HCT116 (cell line): ENCODE measurements at regions not wholly inside any gene's neighbourhood (a gene's known extent, or its start where the extent isn't known, plus 50 kb on each side); places are given as distances from the start of the nearest gene placed in this dataset.

ENCODE experiments used
- ATAC-seq: fragments of 200-7000 bp; cut with Tn5 transposase; 2 replicates; pipeline ENCODE4 v1.9.1; 2020; ENCODE audit warnings: mild to moderate bottlenecking, moderate library complexity
- BruUV-seq: library from RNA; stranded (reverse); fragments of 400-500 nt; replicated peaks from 2 replicates; lab custom pipeline; 2021; lab: Mats Ljungman, UMichigan
- CTCF ChIA-PET: fragments of 300-600 bp; sonication (Branson Sonifier 250); formaldehyde crosslinking; loops from one replicate; lab custom pipeline; 2021; ENCODE audit warnings: antibody characterized with exemption; lab: Charles Lee
- POLR2A ChIA-PET: fragments of 300-600, 350-600 bp; sonication (Branson Sonifier 250); formaldehyde crosslinking; loops from one replicate; lab custom pipeline; 2021; ENCODE audit warnings: antibody characterized with exemption; lab: Charles Lee
- RAD21 ChIA-PET, 2 experiments: fragments of 300-600 bp; sonication (Branson Sonifier 250); formaldehyde crosslinking; loops; one replicate each; lab custom pipeline; 2023; ENCODE audit warnings: low total read pairs in 2 of 2; ENCODE audit not compliant: uncharacterized antibody in 2 of 2, unreplicated experiment in 2 of 2, low non-redundant PET in 1 of 2; lab: Charles Lee
- DNase-seq: peaks from one replicate; pipeline ENCODE4 v3.0.0-alpha.2; 2010; ENCODE audit warnings: low read depth, low spot score
- H2AFZ ChIP-seq: fragments of 200-600 bp; shearing (Covaris generic), sonication (generic); 2 replicates; pipeline ENCODE4 v1.6.1; 2017; ENCODE audit warnings: low read depth, mixed run types, mixed read lengths, antibody characterized with exemption, low read length; ENCODE audit not compliant: poor library complexity, severe bottlenecking
- H3K27ac ChIP-seq: 2 replicates; pipeline ENCODE4 v1.5.1; 2012; ENCODE audit warnings: low read depth, low read length
- H3K27me3 ChIP-seq: fragments of 200-600 bp; sonication (generic); 2 replicates; pipeline ENCODE4 v1.6.1; 2016; ENCODE audit warnings: mixed run types, low read length, mixed read lengths; ENCODE audit not compliant: insufficient read depth
- H3K36me3 ChIP-seq, 2 experiments: fragments of 200-500 bp in 1 of 2; fragments of 200-600 bp in 1 of 2; sonication (Bioruptor generic) in 1 of 2; sonication (generic) in 1 of 2; 2 replicates each; pipeline versions ENCODE4 v1.5.1 to v1.6.1; 2014 to 2016; ENCODE audit warnings: low read length in 2 of 2, inconsistent platforms in 1 of 2, mixed read lengths in 1 of 2, mixed run types in 1 of 2; ENCODE audit not compliant: insufficient read depth in 2 of 2, control insufficient read depth in 1 of 2
- H3K4me1 ChIP-seq, 2 experiments: fragments of 200-600 bp in 1 of 2; sonication (generic) in 1 of 2; 2 replicates each; pipeline versions ENCODE4 v1.5.1 to v1.6.1; 2012 to 2017; ENCODE audit warnings: low read length in 2 of 2, inconsistent platforms in 1 of 2, mild to moderate bottlenecking in 1 of 2, mixed read lengths in 1 of 2, mixed run types in 1 of 2, moderate library complexity in 1 of 2; ENCODE audit not compliant: insufficient read depth in 2 of 2, control insufficient read depth in 1 of 2
- H3K4me2 ChIP-seq: fragments of 200-600 bp; sonication (generic); 2 replicates; pipeline ENCODE4 v1.6.1; 2017; ENCODE audit warnings: mixed run types, low read length, mixed read lengths
- H3K4me3 ChIP-seq, 2 experiments: fragments of 200-600 bp in 1 of 2; sonication (generic) in 1 of 2; replicated peaks in 1 of 2; 2 replicates each; pipeline ENCODE4 v1.5.1; 2011 to 2016; ENCODE audit warnings: low read length in 2 of 2, control low read depth in 1 of 2, low read depth in 1 of 2, mild to moderate bottlenecking in 1 of 2, mixed read lengths in 1 of 2, mixed run types in 1 of 2
- H3K79me2 ChIP-seq: fragments of 200-600 bp; sonication (generic); 2 replicates; pipeline ENCODE4 v1.6.1; 2017; ENCODE audit warnings: mild to moderate bottlenecking, mixed run types, low read length, moderate library complexity, mixed read lengths; ENCODE audit not compliant: insufficient read depth
- H3K9ac ChIP-seq: fragments of 200-600 bp; sonication (generic); 2 replicates; pipeline ENCODE4 v1.6.1; 2016; ENCODE audit warnings: low read length, mixed read lengths
- H3K9me2 ChIP-seq: fragments of 200-600 bp; sonication (generic), shearing (Covaris generic); 2 replicates; pipeline ENCODE4 v1.6.1; 2017; ENCODE audit warnings: mixed run types, mild to moderate bottlenecking, moderate library complexity; ENCODE audit not compliant: insufficient read depth
- H3K9me3 ChIP-seq, 2 experiments: fragments of 200-500 bp in 1 of 2; fragments of 200-600 bp in 1 of 2; sonication (Bioruptor generic) in 1 of 2; sonication (generic) in 1 of 2; 2 replicates each; pipeline ENCODE4 v1.6.1; 2014 to 2017; ENCODE audit warnings: low read length in 2 of 2, mixed read lengths in 2 of 2, inconsistent platforms in 1 of 2, low read depth in 1 of 2, mild to moderate bottlenecking in 1 of 2, mixed run types in 1 of 2, moderate library complexity in 1 of 2; ENCODE audit not compliant: control insufficient read depth in 1 of 2, insufficient read depth in 1 of 2
- H4K20me1 ChIP-seq: fragments of 200-600 bp; sonication (generic), shearing (Covaris generic); 2 replicates; pipeline ENCODE4 v1.6.1; 2017; ENCODE audit warnings: mixed run types, mild to moderate bottlenecking, moderate library complexity; ENCODE audit not compliant: insufficient read depth
- ELF1 ChIP-seq: IDR thresholded peaks from 2 replicates; pipeline ENCODE4 v1.6.1; 2012; ENCODE audit warnings: low read depth, borderline replicate concordance
- JUND ChIP-seq: IDR thresholded peaks from 2 replicates; pipeline ENCODE4 v1.6.1; 2012
- MAX ChIP-seq: IDR thresholded peaks from 2 replicates; pipeline ENCODE4 v1.6.1; 2012
- POLR2AphosphoS5 ChIP-seq: IDR thresholded peaks from 2 replicates; pipeline ENCODE4 v1.6.1; 2011; ENCODE audit warnings: mild to moderate bottlenecking, low read depth, low read length, moderate library complexity
- RAD21 ChIP-seq: IDR thresholded peaks from 2 replicates; pipeline ENCODE4 v1.6.1; 2012; ENCODE audit warnings: low read depth, mild to moderate bottlenecking
- ZFX ChIP-seq: fragments of 450-650 bp; IDR thresholded peaks from 2 replicates; pipeline ENCODE4 v1.6.1; 2017
- ZNF274 ChIP-seq: fragments of 200-500 bp; sonication (Bioruptor generic); IDR thresholded peaks from 2 replicates; pipeline ENCODE4 v1.6.1; 2014; ENCODE audit warnings: mild to moderate bottlenecking, low read depth, low read length, inconsistent platforms
- intact Hi-C: fragments of 100-400 bp; cut with micrococcal nuclease; formaldehyde crosslinking; loops from 2 replicates; pipeline ENCODE4 v1.10.0; 2022
- TF ChIP-seq, protein P1 (sequence below), 3 experiments: fragments of 200-600 bp in 1 of 3; sonication (generic) in 1 of 3; IDR thresholded peaks in 2 of 3; conservative IDR thresholded peaks in 1 of 3; 2 replicates each; pipeline ENCODE4 v1.5.1; 2012 to 2017; ENCODE audit warnings: low read depth in 2 of 3, low read length in 2 of 3, antibody characterized with exemption in 1 of 3, borderline replicate concordance in 1 of 3, control low read depth in 1 of 3, mild to moderate bottlenecking in 1 of 3, mixed read lengths in 1 of 3, mixed run types in 1 of 3, moderate library complexity in 1 of 3; ENCODE audit not compliant: insufficient read depth in 1 of 3

- Histone ChIP-seq H3K79me2 (no peaks in the 10 kb centered on the region), H3K36me3 (no peaks in the 10 kb centered on the region), H3K4me2 (no peak overlapping the region), H3K9me3 (no peaks in the 10 kb centered on the region), H3K4me1 (peaks cover 3 to 7% of the 10 kb centered on the region in 2 experiments; a peak in 2 of 4 replicates), H3K9ac (no peak overlapping the region), H3K4me3 (no peak overlapping the region), H4K20me1 (no peaks in the 10 kb centered on the region), H2AFZ (peak overlapping the region; percentile 47), H3K27ac (no peak overlapping the region), H3K27me3 (no peaks in the 10 kb centered on the region), H3K9me2 (no peaks in the 10 kb centered on the region)
- DNase-seq (peak; percentile 39), ATAC-seq (peak; percentile 59)
- no peak for TF ChIP-seq ZFX
- TF ChIP-seq POLR2AphosphoS5, result no peak
- TF ChIP-seq ZNF274, result no peak
- no peak for TF ChIP-seq ELF1
- no peak for TF ChIP-seq JUND
- peak; percentile 88 for TF ChIP-seq RAD21
- no peak for TF ChIP-seq MAX
- TF ChIP-seq, protein P1, sequence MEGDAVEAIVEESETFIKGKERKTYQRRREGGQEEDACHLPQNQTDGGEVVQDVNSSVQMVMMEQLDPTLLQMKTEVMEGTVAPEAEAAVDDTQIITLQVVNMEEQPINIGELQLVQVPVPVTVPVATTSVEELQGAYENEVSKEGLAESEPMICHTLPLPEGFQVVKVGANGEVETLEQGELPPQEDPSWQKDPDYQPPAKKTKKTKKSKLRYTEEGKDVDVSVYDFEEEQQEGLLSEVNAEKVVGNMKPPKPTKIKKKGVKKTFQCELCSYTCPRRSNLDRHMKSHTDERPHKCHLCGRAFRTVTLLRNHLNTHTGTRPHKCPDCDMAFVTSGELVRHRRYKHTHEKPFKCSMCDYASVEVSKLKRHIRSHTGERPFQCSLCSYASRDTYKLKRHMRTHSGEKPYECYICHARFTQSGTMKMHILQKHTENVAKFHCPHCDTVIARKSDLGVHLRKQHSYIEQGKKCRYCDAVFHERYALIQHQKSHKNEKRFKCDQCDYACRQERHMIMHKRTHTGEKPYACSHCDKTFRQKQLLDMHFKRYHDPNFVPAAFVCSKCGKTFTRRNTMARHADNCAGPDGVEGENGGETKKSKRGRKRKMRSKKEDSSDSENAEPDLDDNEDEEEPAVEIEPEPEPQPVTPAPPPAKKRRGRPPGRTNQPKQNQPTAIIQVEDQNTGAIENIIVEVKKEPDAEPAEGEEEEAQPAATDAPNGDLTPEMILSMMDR (IDR thresholded peaks at IDR 0.05 in 2 of 3, conservative IDR thresholded peaks at IDR 0.05 in 1 of 3; ENCODE audit: borderline replicate concordance in 1 of 3, insufficient read depth in 1 of 3, low read depth in 2 of 3, low read length in 2 of 3), result peak; percentile 67 to 82 (median 82)
- ChIA-PET RAD21 (interaction anchor here in 1 of 2 experiments (0.5 kb wide), 1 partner anchor 174 kb away, joined by 8 read pairs; no protein-coding TSS in a partner anchor), CTCF (interaction anchor here (0.7 to 1.3 kb wide), 7 partner anchors 30 to 793 kb away, joined by 3 to 5 read pairs (median 4); no protein-coding TSS in a partner anchor), POLR2A (no interaction called here)
- BruUV-seq, result no TSS peak
- intact Hi-C loops, result loop anchor here (5.0 kb wide), 2 partner anchors 60 to 170 kb away; partner anchors contain the start of gene TM9SF2
These were observed 58.9 kb upstream of the TM9SF2 start for GRCh38 chr13:99442273-99442895.
